ENCODE measurements at regions not wholly inside any gene's neighbourhood (a gene's known extent, or its start where the extent isn't known, plus 50 kb on each side); places are given as distances from the start of the nearest gene placed in this dataset.

DNA sequence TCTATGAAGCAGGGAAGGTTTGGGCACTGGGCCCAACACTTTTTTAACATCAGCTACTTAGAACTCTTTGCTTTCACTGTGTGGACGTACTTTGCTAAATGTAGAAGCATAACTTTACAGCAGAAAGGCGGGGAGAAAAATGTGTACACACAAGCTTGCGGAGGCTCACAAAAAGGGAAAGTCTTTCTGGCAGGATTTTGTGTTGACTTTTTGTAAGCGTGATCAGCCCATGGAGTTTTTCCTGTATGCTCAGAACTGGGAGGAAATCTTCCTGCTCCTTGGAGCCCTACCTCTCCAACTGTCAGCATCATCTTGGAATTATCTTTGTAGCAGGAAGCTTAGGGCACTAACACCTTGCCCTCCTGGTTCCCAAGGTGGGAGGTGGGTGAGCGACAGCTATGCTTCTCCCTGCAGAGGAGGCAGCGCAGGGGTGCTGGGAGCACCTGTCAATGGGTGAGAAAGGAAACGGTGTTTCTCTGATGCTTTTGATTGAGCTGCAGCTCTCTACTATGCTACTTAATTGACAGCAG is 321.9 kb downstream of the GADD45G start:
- no peak for DNase-seq (ENCODE audit: low read depth, low spot score)

GRCh38 chr9:89928106-89928505 is 323.3 kb downstream of the GADD45G start:
- DNase-seq (ENCODE audit: low read depth, low spot score): no peak
- H3K4me3 ChIP-seq (ENCODE audit: low read length): no peak overlapping the region

More for the DNA sequence above, 321.9 kb downstream of the GADD45G start:
- no peak overlapping the region for H3K4me3 ChIP-seq (ENCODE audit: low read length)

DNA sequence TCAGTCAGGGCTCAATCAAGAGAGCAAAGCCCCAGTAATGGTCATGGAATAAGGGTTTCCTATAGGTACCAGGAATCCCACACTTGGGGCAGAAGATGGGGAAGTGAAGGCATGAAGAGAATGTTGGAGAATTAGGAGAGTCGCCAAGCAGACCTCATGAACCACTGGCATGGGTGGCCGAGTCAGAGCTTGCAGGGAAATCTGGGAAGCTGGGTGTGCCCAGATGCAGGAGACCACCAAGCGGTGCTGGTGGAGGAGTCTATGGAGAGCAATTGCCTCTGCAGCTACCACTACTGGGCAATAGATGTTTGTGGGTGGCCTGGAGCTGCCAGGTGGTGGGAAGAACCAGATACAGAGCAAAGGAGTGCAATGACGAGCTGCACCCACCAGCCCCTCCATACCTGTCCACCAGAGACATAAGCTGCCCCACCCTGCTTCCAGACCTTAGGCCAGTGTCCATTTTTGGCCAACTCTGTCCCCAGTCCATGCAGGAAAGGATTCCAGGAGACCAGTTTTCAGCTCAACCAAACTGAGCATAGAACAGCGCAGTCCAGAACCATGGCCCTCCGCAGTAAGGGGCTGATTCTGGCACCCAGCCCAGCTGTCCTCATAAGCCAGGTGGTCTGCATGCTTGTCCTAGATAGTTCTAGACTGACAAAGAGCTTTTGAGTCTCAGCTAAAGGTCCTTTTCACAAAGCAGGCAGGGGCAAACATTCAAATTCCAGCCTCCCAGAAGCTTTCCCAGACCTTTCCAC is 323.9 kb downstream of the GADD45G start:
- DNase-seq (ENCODE audit: low read depth, low spot score): no peak
- no peak overlapping the region for H3K4me3 ChIP-seq (ENCODE audit: low read length)

DNA sequence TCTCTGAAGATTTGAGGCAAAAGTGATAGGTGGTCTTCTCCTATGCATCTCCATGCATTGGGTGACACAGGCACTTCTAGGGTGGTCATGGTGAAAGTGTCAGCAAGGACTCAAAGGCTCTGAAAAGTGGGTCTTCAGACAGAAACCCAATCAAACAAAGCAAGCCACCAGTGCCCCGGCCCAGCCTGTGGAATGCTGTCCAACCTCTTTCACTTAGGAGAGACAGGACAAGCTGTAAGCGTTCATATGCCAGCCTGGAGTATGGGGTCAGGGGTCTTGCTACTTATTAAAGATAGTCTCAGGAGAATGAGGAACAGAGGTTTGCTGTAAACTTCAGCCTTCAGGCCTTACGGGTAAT is 324.5 kb downstream of the GADD45G start:
- no peak for DNase-seq (ENCODE audit: low read depth, low spot score)

DNA sequence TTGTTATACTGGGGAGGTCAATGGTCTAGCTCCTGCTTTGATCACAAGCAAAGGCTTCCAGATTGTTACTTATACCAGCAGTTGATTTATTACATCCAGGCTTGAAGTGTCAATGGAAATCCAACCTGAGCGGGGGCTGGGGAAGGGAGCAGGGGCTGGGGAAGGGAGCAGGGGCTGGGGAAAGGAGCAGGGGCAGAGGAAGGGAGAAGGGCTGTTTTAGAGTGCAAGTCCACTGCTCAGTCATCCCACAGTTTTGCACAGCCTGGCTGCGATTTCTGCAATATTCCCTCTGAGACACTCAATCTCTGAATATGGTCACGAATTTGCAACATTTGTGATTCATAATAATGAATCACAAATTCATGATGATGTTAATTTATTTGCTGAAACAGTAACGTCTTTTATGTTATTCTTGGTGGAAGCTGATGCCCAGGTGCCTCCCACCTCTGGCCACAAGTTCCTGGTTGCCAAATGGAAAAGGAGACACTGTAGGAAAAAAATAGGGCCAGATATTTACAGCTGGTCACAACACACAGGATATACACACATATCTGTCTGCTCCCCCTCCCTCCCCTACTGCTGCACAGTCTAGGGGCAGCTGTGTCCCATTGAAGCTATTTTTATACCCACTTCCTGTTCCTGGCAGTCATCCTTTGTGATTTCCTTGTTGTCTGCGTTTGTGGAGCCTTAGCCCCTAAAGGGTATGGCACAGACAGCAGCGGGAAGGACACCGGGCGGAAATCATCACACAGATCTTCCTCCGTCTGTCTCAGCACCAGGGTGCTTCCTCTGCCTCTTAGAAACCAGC is 325.1 kb downstream of the GADD45G start:
- peak; percentile 67 for DNase-seq (ENCODE audit: low read depth, low spot score)
- H3K4me3 ChIP-seq (ENCODE audit: low read length): no peak overlapping the region

More for the DNA sequence above, 324.5 kb downstream of the GADD45G start:
- no peak overlapping the region for H3K4me3 ChIP-seq (ENCODE audit: low read length)

DNA sequence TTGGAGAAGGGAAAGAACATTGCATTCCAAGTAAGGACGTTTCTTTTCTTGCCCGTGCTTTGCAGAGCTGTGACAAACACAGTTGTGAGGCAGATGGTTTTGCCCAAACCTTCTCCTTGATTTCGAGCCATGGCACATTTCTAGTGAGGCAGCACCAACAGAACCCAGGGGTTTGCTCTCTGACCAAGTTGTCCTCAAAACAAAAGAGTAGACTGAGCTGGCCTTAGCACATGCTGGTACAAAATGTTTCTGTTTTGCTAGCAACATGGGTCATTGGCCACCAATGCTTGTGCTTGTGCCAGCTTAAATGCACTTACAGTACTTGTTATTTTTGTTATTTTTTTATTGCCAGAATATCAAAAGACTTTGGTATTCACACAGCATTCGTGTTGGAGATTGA is 328.8 kb downstream of the GADD45G start:
- no peak overlapping the region for H3K4me3 ChIP-seq (ENCODE audit: low read length)

DNA sequence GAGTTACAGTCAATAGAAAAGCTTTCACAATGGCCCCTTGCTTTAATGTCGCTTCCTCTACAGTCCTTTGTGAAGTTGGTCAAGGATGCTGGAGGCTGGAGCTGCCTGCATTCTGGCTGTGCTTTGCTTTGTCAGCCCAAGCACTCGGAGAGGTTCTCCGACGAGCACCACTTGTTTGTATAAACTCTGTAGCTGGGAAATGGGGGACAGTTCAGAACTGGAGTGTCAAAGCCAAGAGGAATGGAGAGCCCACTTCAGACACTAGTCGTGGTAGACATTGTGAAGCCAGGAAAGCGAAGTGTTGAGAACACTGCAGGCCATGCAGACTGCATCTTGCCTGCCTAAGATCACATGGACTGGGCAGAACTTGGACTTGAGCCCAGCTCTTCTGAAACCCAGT is 330.3 kb downstream of the GADD45G start:
- no peak overlapping the region for H3K4me3 ChIP-seq (ENCODE audit: low read length)
- no peak for DNase-seq (ENCODE audit: low read depth, low spot score)

More for the DNA sequence above, 328.8 kb downstream of the GADD45G start:
- DNase-seq (ENCODE audit: low read depth, low spot score): no peak

- no peak overlapping the region for H3K4me3 ChIP-seq (ENCODE audit: low read length)
- no peak for DNase-seq (ENCODE audit: low read depth, low spot score)
Measured at GRCh38 chr9:89935801-89936200, 331.0 kb downstream of the GADD45G start.

GRCh38 chr9:89937051-89937450 is 332.2 kb downstream of the GADD45G start:
- no peak for DNase-seq (ENCODE audit: low read depth, low spot score)
- no peak overlapping the region for H3K4me3 ChIP-seq (ENCODE audit: low read length)

DNA sequence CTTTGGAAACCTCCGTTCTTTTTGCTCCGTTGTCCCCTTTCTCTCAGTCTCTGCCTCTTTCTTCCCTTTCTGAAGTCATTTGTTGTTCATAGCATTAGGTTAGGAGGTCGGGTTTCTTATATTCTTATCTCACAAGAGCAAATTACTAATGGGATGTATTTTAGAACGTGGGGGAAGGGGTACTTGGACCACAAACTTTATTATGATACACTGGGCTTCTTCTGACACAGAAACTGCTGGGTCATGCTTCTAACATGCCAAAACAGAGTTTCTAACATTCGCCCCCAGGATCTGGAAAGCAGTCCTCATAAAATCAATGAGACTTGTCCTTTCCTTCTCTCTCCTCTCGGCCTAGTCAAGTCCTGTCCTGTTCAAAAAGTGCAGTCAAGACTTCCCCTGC is 334.4 kb downstream of the GADD45G start:
- no peak overlapping the region for H3K4me3 ChIP-seq (ENCODE audit: low read length)
- DNase-seq (ENCODE audit: low read depth, low spot score): no peak

DNA sequence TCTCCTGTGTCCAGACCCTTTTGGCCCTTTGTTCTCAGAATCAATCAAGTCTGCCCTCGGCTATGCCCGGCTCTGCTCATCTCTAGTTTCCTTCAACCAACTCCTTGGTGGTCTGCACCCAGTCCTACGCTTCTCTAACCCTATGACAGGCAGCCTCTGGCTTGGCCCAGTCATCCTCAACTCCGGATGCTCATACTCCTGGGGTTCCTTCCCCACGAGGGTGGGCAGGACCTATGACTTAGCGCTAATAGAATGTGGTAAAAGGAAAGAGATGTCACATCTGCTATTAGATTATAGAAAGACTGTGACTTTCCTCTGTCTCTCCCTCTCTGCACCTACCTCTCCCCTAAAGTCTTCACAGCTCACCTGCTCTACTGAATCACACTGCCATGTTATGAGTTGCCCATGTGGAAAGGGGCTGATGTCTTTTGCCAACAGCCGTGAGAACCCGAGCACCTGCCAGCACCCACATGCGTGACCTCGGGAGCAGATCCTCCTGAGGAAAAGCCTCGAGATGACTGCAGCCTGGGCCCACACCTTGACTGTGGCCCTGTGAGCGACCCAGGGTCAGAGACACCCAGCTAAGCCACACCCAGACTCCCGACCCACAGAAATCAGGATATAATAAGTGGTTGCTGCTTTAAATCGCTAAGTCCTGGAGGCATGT is 334.9 kb downstream of the GADD45G start:
- no peak overlapping the region for H3K4me3 ChIP-seq (ENCODE audit: low read length)
- no peak for DNase-seq (ENCODE audit: low read depth, low spot score)

DNA sequence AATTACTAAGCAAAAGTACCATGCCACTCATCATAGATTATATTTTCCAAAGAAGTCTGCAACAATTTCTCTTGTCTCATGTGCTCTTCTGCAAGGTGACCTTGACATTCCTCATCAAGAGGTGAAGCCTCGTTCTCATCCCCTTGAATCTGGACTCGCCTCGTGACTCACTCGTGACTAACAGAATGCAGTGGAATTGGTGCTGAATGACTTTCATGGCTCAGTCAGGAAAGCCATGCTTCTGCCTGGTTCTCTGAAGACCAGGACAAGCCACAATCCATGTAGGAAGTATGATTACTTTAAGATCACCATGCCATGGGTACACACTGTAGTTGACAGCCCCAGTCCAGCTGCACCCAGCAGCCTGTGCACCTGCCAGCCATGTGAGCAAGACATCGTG is 335.8 kb downstream of the GADD45G start:
- DNase-seq (ENCODE audit: low read depth, low spot score): no peak
- no peak overlapping the region for H3K4me3 ChIP-seq (ENCODE audit: low read length)

DNA sequence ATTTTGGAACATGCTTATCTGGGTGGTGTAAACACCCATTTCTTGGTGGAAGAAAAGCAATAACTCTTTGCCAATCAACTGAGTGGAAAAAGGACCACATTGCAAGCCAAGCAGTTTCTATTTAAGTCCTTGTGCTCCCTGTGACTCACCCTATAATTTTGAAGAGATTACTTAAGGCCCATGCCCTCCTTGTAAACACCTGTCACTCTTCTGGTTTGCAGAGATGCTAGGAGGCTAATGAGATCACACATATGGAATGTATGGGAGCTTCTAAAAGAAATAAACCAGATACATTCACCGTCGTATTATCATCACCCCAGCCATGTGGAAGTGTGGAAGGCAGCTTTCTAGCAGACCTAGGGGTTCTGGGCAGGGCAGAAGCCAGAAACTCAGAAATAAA is 337.1 kb downstream of the GADD45G start:
- H3K4me3 ChIP-seq (ENCODE audit: low read length): no peak overlapping the region
- no peak for DNase-seq (ENCODE audit: low read depth, low spot score)

- DNase-seq (ENCODE audit: low read depth, low spot score): no peak
- H3K4me3 ChIP-seq (ENCODE audit: low read length): no peak overlapping the region
Measured at GRCh38 chr9:89942643-89943042, 337.8 kb downstream of the GADD45G start.

DNA sequence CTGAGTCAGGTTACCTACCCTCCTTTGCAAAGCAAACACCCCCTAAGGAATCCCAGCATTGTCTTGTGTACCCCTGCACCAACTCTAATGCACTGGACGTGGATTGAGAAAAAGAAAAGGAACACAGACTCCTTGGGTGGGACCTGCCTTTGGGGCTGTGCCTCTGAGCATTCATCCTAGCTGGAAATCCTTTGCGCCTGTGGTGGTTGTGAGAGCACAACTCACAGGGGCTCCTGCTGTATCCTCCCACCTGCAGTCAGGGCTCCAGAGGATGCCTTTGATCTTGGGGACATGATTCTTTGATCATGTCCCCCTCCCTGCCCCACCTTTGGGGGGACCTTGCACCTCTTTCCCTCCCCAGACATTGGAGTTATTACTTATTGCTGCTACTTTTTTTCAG is 338.5 kb downstream of the GADD45G start:
- DNase-seq (ENCODE audit: low read depth, low spot score): no peak
- no peak overlapping the region for H3K4me3 ChIP-seq (ENCODE audit: low read length)

DNA sequence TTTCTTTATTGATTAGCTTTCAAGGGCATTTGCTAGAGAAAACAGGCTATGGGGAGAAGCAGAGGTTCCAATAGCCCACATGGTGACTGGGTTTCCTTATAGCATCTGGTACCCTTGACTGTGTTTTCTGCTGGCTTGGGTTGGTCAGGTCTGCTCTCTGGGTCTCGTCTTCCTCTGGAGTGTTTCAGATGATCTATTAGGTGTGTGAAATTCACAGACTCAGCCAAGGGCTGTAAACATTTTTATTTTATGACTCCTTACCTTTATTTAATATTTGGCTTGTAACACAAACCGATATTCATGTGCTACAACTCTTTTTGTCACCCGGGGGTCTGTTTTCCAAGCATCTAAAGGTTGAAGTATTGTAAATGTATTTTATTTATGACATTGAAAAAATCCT is 338.9 kb downstream of the GADD45G start:
- DNase-seq (ENCODE audit: low read depth, low spot score): no peak
- H3K4me3 ChIP-seq (ENCODE audit: low read length): no peak overlapping the region

GRCh38 chr9:89945133-89945532 is 340.3 kb downstream of the GADD45G start:
- DNase-seq (ENCODE audit: low read depth, low spot score): no peak
- H3K4me3 ChIP-seq (ENCODE audit: low read length): no peak overlapping the region

DNA sequence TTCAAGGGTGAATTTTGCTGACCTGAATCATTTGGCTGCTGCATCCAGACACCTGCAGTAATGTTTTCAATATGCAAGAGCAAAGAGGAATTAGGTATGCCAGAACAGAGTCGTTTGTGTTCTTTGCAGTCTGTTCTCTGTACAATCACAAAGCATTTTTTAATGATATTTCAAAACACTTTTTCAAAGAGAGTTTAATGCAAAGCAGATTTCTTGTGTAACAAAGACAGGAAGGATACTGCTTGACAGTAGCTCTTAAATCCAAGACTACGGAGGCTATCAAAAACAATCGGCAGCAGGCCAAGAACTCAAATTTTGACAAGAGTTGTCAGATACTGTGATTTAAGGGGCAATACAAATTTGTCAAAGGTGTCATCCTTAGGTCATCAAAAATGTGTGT is 341.9 kb downstream of the GADD45G start:
- no peak overlapping the region for H3K4me3 ChIP-seq (ENCODE audit: low read length)
- no peak for DNase-seq (ENCODE audit: low read depth, low spot score)

DNA sequence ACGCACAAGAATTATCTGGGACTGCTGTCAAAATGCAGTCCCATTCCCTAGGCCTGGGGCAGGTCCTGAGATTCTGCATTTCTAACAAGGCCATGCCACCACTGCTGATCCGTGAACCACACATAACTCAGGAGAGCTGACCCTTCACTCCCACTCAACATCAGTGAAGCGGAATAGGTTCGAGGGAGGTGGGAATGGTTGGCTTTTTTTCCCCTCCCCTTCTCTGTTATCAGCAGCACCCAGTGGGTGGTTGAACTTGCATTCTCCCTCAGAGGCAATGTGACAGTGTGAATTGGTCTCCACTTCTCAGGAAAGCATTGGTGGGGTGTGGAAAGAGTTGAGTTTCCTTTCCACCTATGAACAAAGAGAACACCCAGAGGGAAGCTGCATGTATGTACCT is 344.3 kb downstream of the GADD45G start:
- no peak overlapping the region for H3K4me3 ChIP-seq (ENCODE audit: low read length)
- no peak for DNase-seq (ENCODE audit: low read depth, low spot score)

- no peak overlapping the region for H3K4me3 ChIP-seq (ENCODE audit: low read length)
- DNase-seq (ENCODE audit: low read depth, low spot score): no peak
Measured at GRCh38 chr9:89951675-89952074, 346.9 kb downstream of the GADD45G start.

Measured in Jurkat, Clone E6-1 (cell line).